GM21717 (cell line): ENCODE measurements at regions not wholly inside any gene's neighbourhood (a gene's known extent, or its start where the extent isn't known, plus 50 kb on each side); places are given as distances from the start of the nearest gene placed in this dataset.
"Not testable (repeated sequence)": the region's sequence is repeated elsewhere in the genome, so short reads cannot be mapped to it uniquely, and the experiment has no call there.

ENCODE experiments used
- ATAC-seq: cut with Tn5 transposase; IDR thresholded peaks from one replicate; pipeline ENCODE4 v1.9.1; 2021; ENCODE audit warnings: mild to moderate bottlenecking, moderate library complexity; ENCODE audit not compliant: unreplicated experiment

GRCh38 chr4:64857198-64857597 lies 447.9 kb upstream of the TECRL start:
- no peak for ATAC-seq

- no peak for ATAC-seq
These were observed 437.2 kb upstream of the TECRL start for GRCh38 chr4:64846417-64846816.

DNA sequence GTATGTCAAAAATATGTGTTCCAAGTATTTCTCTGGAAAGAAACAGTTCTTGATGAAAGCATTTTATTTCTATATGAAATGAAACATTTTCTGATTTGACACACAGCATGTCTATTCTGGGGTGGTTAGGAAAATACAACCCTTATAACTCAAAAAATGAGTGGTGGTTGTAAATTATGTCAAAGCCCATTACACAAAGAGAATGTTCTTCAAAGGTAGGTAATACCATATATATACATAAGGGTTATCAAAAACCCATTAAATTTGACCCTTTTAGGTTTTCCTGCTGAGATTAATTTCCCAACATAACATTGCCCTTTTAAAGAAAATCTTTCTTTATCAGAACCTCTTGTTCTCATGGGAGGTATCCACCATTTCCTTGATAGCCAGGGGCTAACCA lies 420.5 kb upstream of the TECRL start:
- ATAC-seq = no peak

GRCh38 chr4:64824591-64824990 lies 415.3 kb upstream of the TECRL start:
- no peak for ATAC-seq

GRCh38 chr4:64822405-64822804 lies 413.2 kb upstream of the TECRL start:
- no peak for ATAC-seq

GRCh38 chr4:64821219-64821976 lies 412.1 kb upstream of the TECRL start:
- ATAC-seq = no peak

GRCh38 chr4:64814616-64815015 lies 405.4 kb upstream of the TECRL start:
- ATAC-seq = no peak

- no peak for ATAC-seq
These were observed 398.6 kb upstream of the TECRL start for GRCh38 chr4:64807821-64808220.

GRCh38 chr4:64799751-64800150 lies 390.5 kb upstream of the TECRL start:
- ATAC-seq = no peak

DNA sequence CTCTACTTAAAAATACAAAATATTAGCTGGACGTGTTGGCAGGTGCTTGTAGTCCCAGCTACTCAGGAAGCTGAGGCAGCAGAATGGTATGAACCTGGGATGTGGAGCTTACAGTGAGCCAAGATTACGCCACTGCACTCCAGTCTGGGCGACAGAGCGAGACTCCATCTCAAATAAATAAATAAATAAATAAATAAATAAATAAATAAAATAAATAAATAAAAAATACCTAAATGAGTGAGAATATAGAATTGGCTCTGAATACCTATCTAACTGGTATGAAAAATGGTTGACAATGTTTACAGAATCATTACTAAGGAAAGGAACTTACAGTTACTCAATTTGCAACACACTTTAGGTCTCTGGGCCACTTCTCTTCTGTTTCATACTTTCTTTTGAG lies 389.6 kb upstream of the TECRL start:
- ATAC-seq = not testable (repeated sequence)

- ATAC-seq = no peak
These were observed 387.3 kb upstream of the TECRL start for GRCh38 chr4:64796581-64796980.

- ATAC-seq = no peak
These were observed 374.9 kb upstream of the TECRL start for GRCh38 chr4:64784125-64784524.

DNA sequence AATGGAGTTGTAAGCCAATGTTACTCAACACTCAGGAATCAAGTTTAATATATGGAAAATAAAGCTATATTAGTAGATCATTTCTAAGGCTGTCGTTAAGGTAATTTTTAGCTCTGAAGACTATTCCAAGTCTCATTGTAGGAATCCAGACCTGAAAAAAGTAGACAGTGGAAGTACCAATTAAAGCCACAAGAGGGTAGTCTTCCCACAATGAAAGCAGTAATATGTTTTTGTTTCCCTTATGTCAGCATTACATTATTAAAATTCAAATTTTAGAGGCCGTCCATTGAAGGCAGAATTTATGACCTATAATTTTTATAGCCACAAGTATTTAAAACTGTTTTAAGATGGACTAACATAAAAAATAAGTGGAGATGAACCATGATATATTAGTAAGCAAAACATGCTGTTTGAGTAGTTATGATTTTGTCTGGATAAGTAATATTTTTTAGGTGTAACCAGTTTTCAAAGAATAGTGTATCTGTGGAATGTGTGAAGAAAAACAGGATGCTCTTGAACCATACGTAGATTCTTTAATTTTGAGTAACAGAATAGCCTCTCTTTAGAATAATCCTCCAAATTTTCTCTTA lies 372.6 kb upstream of the TECRL start:
- no peak for ATAC-seq

DNA sequence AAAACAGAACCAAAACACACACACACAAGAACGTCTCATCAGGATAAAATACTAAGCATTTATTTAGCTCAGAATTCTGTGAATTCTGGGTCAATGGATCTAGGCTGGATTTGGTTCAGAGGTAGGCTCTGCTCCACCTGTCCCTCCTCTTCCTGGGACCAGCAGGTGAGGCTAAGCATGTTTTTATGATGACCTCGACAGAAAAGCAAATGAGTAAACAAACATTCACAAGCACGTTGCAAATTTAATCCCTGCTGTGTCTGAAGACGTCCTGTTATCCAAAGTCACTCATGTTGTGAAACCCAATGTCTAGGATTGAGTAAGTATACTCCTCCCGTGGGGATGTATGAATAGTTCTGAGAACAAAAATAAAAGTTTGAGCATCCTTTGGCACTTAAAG lies 371.4 kb upstream of the TECRL start:
- no peak for ATAC-seq

- ATAC-seq = no peak
These were observed 368.0 kb upstream of the TECRL start for GRCh38 chr4:64777286-64777685.

DNA sequence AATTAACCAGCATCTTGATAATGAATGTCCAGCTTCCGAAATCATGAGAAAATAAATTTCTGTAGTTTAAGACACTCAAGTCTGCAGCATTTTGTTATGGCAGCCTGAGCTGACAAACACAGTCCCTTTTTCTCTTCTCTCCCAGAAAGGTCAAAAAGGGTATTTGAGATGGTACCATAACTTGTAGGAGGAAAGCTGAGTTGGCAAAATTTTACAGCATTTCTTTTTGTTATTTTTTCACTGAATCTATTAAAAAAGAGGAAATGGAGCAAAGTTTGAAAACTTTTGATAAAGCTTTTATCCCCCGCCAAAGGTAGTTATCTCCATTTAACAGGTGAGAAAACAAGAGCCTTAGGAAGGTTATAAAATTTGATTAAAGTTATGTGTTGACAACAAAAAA lies 367.6 kb upstream of the TECRL start:
- no peak for ATAC-seq

GRCh38 chr4:64774626-64775025 lies 365.4 kb upstream of the TECRL start:
- ATAC-seq = no peak

GRCh38 chr4:64771149-64771548 lies 361.9 kb upstream of the TECRL start:
- no peak for ATAC-seq

GRCh38 chr4:64767547-64767946 lies 358.3 kb upstream of the TECRL start:
- no peak for ATAC-seq

- no peak for ATAC-seq
These were observed 357.3 kb upstream of the TECRL start for GRCh38 chr4:64766565-64766964.

DNA sequence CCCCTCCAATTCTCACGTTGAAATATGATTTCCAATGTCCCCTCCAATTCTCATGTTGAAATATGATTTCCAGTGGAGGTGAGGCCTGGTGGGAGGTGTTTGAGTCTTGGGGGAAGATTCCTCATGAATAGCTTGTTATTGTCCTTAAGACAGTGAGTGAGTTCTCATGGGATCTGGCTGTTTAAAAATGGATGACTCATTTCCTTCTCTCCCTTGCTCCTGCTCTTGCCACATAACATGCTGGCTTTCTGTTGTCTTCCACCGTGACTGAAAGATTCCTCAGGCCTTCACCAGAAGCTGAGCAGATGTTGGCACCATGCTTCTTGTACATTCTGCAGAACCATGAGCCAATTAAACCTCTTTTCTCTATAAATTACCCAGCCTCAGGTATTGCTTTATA lies 346.8 kb upstream of the TECRL start:
- no peak for ATAC-seq

- no peak for ATAC-seq
These were observed 338.9 kb upstream of the TECRL start for GRCh38 chr4:64747919-64748715.
